NCI-H128 (cell line): ENCODE measurements at regions not wholly inside any gene's neighbourhood (a gene's known extent, or its start where the extent isn't known, plus 50 kb on each side); places are given as distances from the start of the nearest gene placed in this dataset.

Experiments used
- DNase-seq: peaks from one replicate; lab custom pipeline; 2025; ENCODE audit not compliant: unreplicated experiment; lab: John Stamatoyannopoulos, UW

- DNase-seq = no peak
Measured at GRCh38 chr20:10802236-10802635, 128.4 kb upstream of the JAG1 start.

- no peak for DNase-seq
Measured at GRCh38 chr20:10805764-10806163, 132.0 kb upstream of the JAG1 start.

- DNase-seq = no peak
Measured at GRCh38 chr20:10806539-10806938, 132.7 kb upstream of the JAG1 start.

- no peak for DNase-seq
Measured at GRCh38 chr20:10807013-10807412, 133.2 kb upstream of the JAG1 start.

- no peak for DNase-seq
Measured at GRCh38 chr20:10812759-10813327, 139.0 kb upstream of the JAG1 start.

GRCh38 chr20:10823585-10823984 is 149.8 kb upstream of the JAG1 start:
- no peak for DNase-seq

GRCh38 chr20:10824750-10825500 is 151.1 kb upstream of the JAG1 start:
- DNase-seq = no peak

GRCh38 chr20:10826111-10826510 is 152.3 kb upstream of the JAG1 start:
- DNase-seq = no peak

- DNase-seq = no peak
Measured at GRCh38 chr20:10828180-10828579, 154.4 kb upstream of the JAG1 start.

- DNase-seq = no peak
Measured at GRCh38 chr20:10832141-10832540, 158.3 kb upstream of the JAG1 start.

GRCh38 chr20:10837901-10838300 is 164.1 kb upstream of the JAG1 start:
- DNase-seq = no peak

- DNase-seq = no peak
Measured at GRCh38 chr20:10842116-10842515, 168.3 kb upstream of the JAG1 start.

GRCh38 chr20:10843146-10843711 is 169.4 kb upstream of the JAG1 start:
- no peak for DNase-seq

- no peak for DNase-seq
Measured at GRCh38 chr20:10846766-10847165, 173.0 kb upstream of the JAG1 start.

GRCh38 chr20:10848810-10849370 is 175.1 kb upstream of the JAG1 start:
- DNase-seq = no peak

GRCh38 chr20:10853176-10853575 is 179.4 kb upstream of the JAG1 start:
- no peak for DNase-seq

GRCh38 chr20:10853731-10854130 is 179.9 kb upstream of the JAG1 start:
- no peak for DNase-seq

- no peak for DNase-seq
Measured at GRCh38 chr20:10854976-10855375, 181.2 kb upstream of the JAG1 start.

GRCh38 chr20:10855778-10856177 is 182.0 kb upstream of the JAG1 start:
- DNase-seq = no peak

GRCh38 chr20:10856237-10857015 is 182.6 kb upstream of the JAG1 start:
- no peak for DNase-seq

GRCh38 chr20:10857352-10858070 is 183.7 kb upstream of the JAG1 start:
- no peak for DNase-seq
